H1 (cell line): ENCODE measurements at regions not wholly inside any gene's neighbourhood (a gene's known extent, or its start where the extent isn't known, plus 50 kb on each side); places are given as distances from the start of the nearest gene placed in this dataset.

Experiments used
- CTCF ChIA-PET: fragments of 300-600 bp; sonication (Branson Sonifier 250); formaldehyde crosslinking; loops from one replicate; lab custom pipeline; 2021; ENCODE audit not compliant: partially characterized antibody; lab: Charles Lee
- POLR2A ChIA-PET: fragments of 300-600 bp; sonication (Branson Sonifier 250); formaldehyde crosslinking; loops from one replicate; lab custom pipeline; 2021; ENCODE audit warnings: inconsistent platforms; ENCODE audit not compliant: partially characterized antibody; lab: Charles Lee
- DNase-seq, 2 experiments: peaks; one replicate each; pipeline versions ENCODE4 v3.0.0 to v3.0.0-alpha.2; 2010 to 2022; ENCODE audit warnings: low spot score in 2 of 2, low read depth in 1 of 2, mixed read lengths in 1 of 2
- FAIRE-seq: peaks from 2 replicates; lab custom pipeline; 2011; peaks lifted over from hg19 to GRCh38; lab: Jason Lieb, UNC
- H2AFZ ChIP-seq: 2 replicates; pipeline ENCODE4 v1.8.1; 2012; ENCODE audit warnings: low read length, inconsistent platforms
- H2AK5ac ChIP-seq: 2 replicates; pipeline ENCODE4 v1.6.1; 2013; ENCODE audit warnings: low read depth, low read length
- H2BK120ac ChIP-seq: replicated peaks from 2 replicates; pipeline ENCODE3; 2013; ENCODE audit warnings: low read depth, low read length, inconsistent platforms
- H2BK12ac ChIP-seq: 2 replicates; pipeline ENCODE4 v1.6.1; 2013; ENCODE audit warnings: low read depth, low read length
- H2BK15ac ChIP-seq: 2 replicates; pipeline ENCODE4 v1.6.1; 2013; ENCODE audit warnings: low read length
- H2BK20ac ChIP-seq: 2 replicates; pipeline ENCODE4 v1.6.1; 2013; ENCODE audit warnings: low read length
- H2BK5ac ChIP-seq: 2 replicates; pipeline ENCODE4 v1.6.1; 2013; ENCODE audit warnings: low read depth, low read length
- H3K14ac ChIP-seq: 2 replicates; pipeline ENCODE4 v1.6.1; 2013; ENCODE audit warnings: inconsistent platforms; ENCODE audit not compliant: insufficient read length
- H3K18ac ChIP-seq: 2 replicates; pipeline ENCODE4 v1.6.1; 2013; ENCODE audit warnings: low read length; ENCODE audit errors: extremely low read depth
- H3K23ac ChIP-seq: 2 replicates; pipeline ENCODE4 v1.6.1; 2013; ENCODE audit warnings: inconsistent platforms; ENCODE audit not compliant: insufficient read length
- H3K23me2 ChIP-seq: 2 replicates; pipeline ENCODE4 v1.6.1; 2013; ENCODE audit warnings: low read depth, low read length
- H3K27ac ChIP-seq: 2 replicates; pipeline ENCODE4 v1.6.1; 2011; ENCODE audit warnings: low read depth, low read length, inconsistent platforms
- H3K27me3 ChIP-seq, 4 experiments: replicated peaks in 1 of 4; 1 replicate in 1 of 4; 2 replicates in 3 of 4; pipeline versions ENCODE4 v1.6.1 to v1.8.1; 2011 to 2013; ENCODE audit warnings: low read length in 3 of 4, mild to moderate bottlenecking in 3 of 4, inconsistent platforms in 2 of 4, mixed read lengths in 2 of 4, moderate library complexity in 1 of 4; ENCODE audit not compliant: control insufficient read depth in 3 of 4, insufficient read depth in 3 of 4; ENCODE audit errors: extremely low read depth in 1 of 4
- H3K36me3 ChIP-seq, 4 experiments: 2 replicates each; pipeline versions ENCODE4 v1.6.1 to v1.8.1; 2011 to 2013; ENCODE audit warnings: mild to moderate bottlenecking in 4 of 4, low read length in 3 of 4, moderate library complexity in 2 of 4, control low read depth in 1 of 4, inconsistent platforms in 1 of 4; ENCODE audit not compliant: insufficient read depth in 4 of 4, control insufficient read depth in 2 of 4
- H3K4ac ChIP-seq: replicated peaks from 2 replicates; pipeline ENCODE3; 2013; ENCODE audit warnings: low read length, low read depth, mixed read lengths, inconsistent platforms; ENCODE audit not compliant: insufficient read length
- H3K4me1 ChIP-seq, 4 experiments: replicated peaks in 1 of 4; 1 replicate in 1 of 4; 2 replicates in 3 of 4; pipeline versions ENCODE4 v1.6.1 to v1.8.1; 2011 to 2013; ENCODE audit warnings: low read length in 3 of 4, inconsistent platforms in 2 of 4, mixed read lengths in 1 of 4; ENCODE audit not compliant: insufficient read depth in 4 of 4, control insufficient read depth in 3 of 4
- H3K4me2 ChIP-seq, 2 experiments: 2 replicates each; pipeline versions ENCODE4 v1.6.1 to v1.8.1; 2011 to 2013; ENCODE audit warnings: low read depth in 2 of 2, low read length in 2 of 2, control low read depth in 1 of 2, inconsistent platforms in 1 of 2, mild to moderate bottlenecking in 1 of 2; ENCODE audit not compliant: insufficient read depth in 1 of 2
- H3K4me3 ChIP-seq, 4 experiments: fragments of 200-600, 300-600 bp in 1 of 4; sonication (generic), shearing (Covaris generic), sonication (Bioruptor Twin) in 1 of 4; 2 replicates each; pipeline versions ENCODE4 v1.5.1 to v1.8.1; 2011 to 2016; ENCODE audit warnings: low read length in 4 of 4, low read depth in 3 of 4, control low read depth in 2 of 4, inconsistent platforms in 2 of 4, mild to moderate bottlenecking in 2 of 4, mixed read lengths in 1 of 4, moderate library complexity in 1 of 4; ENCODE audit not compliant: insufficient read depth in 2 of 4; ENCODE audit errors: extremely low read depth in 1 of 4
- H3K56ac ChIP-seq: replicated peaks from 2 replicates; pipeline ENCODE3; 2013; ENCODE audit warnings: low read depth, mild to moderate bottlenecking, mixed read lengths, low read length, inconsistent platforms; ENCODE audit not compliant: insufficient read length
- H3K79me1 ChIP-seq: 2 replicates; pipeline ENCODE4 v1.6.1; 2013; ENCODE audit warnings: low read depth, low read length, control low read depth
- H3K79me2 ChIP-seq, 2 experiments: 2 replicates each; pipeline versions ENCODE4 v1.6.1 to v1.8.1; 2012 to 2013; ENCODE audit warnings: low read length in 2 of 2, mild to moderate bottlenecking in 2 of 2, inconsistent platforms in 1 of 2; ENCODE audit not compliant: insufficient read depth in 2 of 2, control insufficient read depth in 1 of 2
- H3K9ac ChIP-seq, 4 experiments: replicated peaks in 1 of 4; 1 replicate in 1 of 4; 2 replicates in 3 of 4; pipeline versions ENCODE4 v1.6.1 to v1.8.1; 2011 to 2013; ENCODE audit warnings: low read depth in 3 of 4, low read length in 3 of 4, control low read depth in 2 of 4, mild to moderate bottlenecking in 2 of 4, moderate library complexity in 2 of 4, inconsistent platforms in 1 of 4; ENCODE audit errors: extremely low read depth in 1 of 4
- H3K9me3 ChIP-seq, 2 experiments: 2 replicates each; pipeline versions ENCODE4 v1.6.1 to v1.8.1; 2012 to 2013; ENCODE audit warnings: mild to moderate bottlenecking in 2 of 2, moderate library complexity in 2 of 2, control low read depth in 1 of 2, inconsistent platforms in 1 of 2, low read depth in 1 of 2, low read length in 1 of 2, mixed read lengths in 1 of 2; ENCODE audit not compliant: insufficient read depth in 2 of 2
- H4K20me1 ChIP-seq, 2 experiments: replicated peaks in 1 of 2; 2 replicates each; pipeline versions ENCODE3 to v1.8.1; 2011 to 2013; ENCODE audit warnings: inconsistent platforms in 2 of 2, low read length in 2 of 2, mild to moderate bottlenecking in 1 of 2; ENCODE audit not compliant: insufficient read depth in 2 of 2, control insufficient read depth in 1 of 2
- H4K5ac ChIP-seq: 2 replicates; pipeline ENCODE4 v1.6.1; 2013; ENCODE audit warnings: low read length, low read depth, mixed read lengths, inconsistent platforms; ENCODE audit not compliant: insufficient read length
- H4K8ac ChIP-seq: 2 replicates; pipeline ENCODE4 v1.8.0; 2013; ENCODE audit warnings: mild to moderate bottlenecking, moderate library complexity, low read length, inconsistent platforms; ENCODE audit not compliant: insufficient read depth; ENCODE audit errors: extremely low read depth
- H4K91ac ChIP-seq: replicated peaks from 2 replicates; pipeline ENCODE3; 2013; ENCODE audit warnings: low read length, mixed read lengths, inconsistent platforms; ENCODE audit not compliant: insufficient read length
- BCL11A ChIP-seq, 2 experiments: IDR thresholded peaks; one replicate each; pipeline ENCODE4 v1.6.1; 2011; ENCODE audit warnings: low read depth in 2 of 2, low read length in 2 of 2, mild to moderate bottlenecking in 2 of 2
- CHD1 ChIP-seq: IDR thresholded peaks from 2 replicates; pipeline ENCODE4 v1.6.1; 2012; ENCODE audit warnings: low read depth, low read length, improper control_type of control experiment
- HDAC6 ChIP-seq: IDR thresholded peaks from one replicate; pipeline ENCODE4 v1.7.1; 2012; ENCODE audit warnings: low read depth, mild to moderate bottlenecking, inconsistent platforms, low read length, moderate library complexity
- JUN ChIP-seq: IDR thresholded peaks from 2 replicates; pipeline ENCODE4 v1.6.1; 2011; ENCODE audit warnings: low read depth, mild to moderate bottlenecking, improper control_type of control experiment, low read length
- KDM5A ChIP-seq: fragments of 200-600 bp; IDR thresholded peaks from 2 replicates; pipeline ENCODE4 v1.7.1; 2012; ENCODE audit warnings: mild to moderate bottlenecking, low read length, inconsistent platforms, mixed read lengths
- RBBP5 ChIP-seq: IDR thresholded peaks from 2 replicates; pipeline ENCODE4 v1.7.1; 2012; ENCODE audit warnings: low read depth, mild to moderate bottlenecking, inconsistent platforms, low read length, moderate library complexity, borderline replicate concordance
- SUZ12 ChIP-seq: fragments of 200-600 bp; sonication (generic); IDR thresholded peaks from 2 replicates; pipeline ENCODE4 v1.6.1; 2012; ENCODE audit warnings: mild to moderate bottlenecking, inconsistent platforms, low read length, moderate library complexity, mixed read lengths
- TEAD4 ChIP-seq: IDR thresholded peaks from 2 replicates; pipeline ENCODE4 v1.6.1; 2012; ENCODE audit warnings: low read depth, low read length, inconsistent platforms, mixed read lengths
- WGBS, 2 experiments: shearing (Covaris generic) in 1 of 2; methylation state at CpG; one replicate each; pipeline versions ENCODE4 v1.1.6 to v1.1.7; 2013 to 2015; ENCODE audit warnings: low lambda C conversion rate in 2 of 2, mixed read lengths in 2 of 2, inconsistent platforms in 1 of 2, low coverage in 1 of 2, missing lambda C conversion rate in 1 of 2; ENCODE audit not compliant: insufficient replicate concordance in 2 of 2, insufficient coverage in 1 of 2, insufficient read length in 1 of 2; ENCODE audit errors: extremely low coverage in 1 of 2, missing lambda C conversion rate in 1 of 2; 5-methylcytosine and 5-hydroxymethylcytosine counted together
- TF ChIP-seq, protein P1 (sequence below): IDR thresholded peaks from 2 replicates; pipeline ENCODE4 v1.6.1; 2012; ENCODE audit warnings: inconsistent platforms

DNA sequence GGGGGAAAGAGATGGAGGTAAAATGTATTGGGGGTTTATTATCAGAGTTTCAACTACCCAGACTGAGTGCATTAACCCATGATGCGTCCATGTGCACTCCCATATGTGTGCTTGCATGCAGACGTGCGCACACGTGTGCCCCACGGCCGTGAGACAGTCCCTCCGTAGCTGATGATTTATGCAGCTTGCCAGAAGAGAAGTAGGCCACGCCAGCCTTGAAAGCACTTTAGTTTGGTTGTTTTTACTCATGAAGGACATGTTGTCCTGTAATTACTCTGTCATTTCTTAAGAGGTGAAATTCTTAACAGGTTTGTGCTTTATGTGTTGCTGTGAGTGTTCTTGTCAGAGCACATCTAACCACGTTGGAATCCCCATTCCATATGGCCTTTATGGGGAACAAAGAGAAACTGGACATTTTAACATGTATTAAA, 467.8 kb downstream of the LMO4 start:
- H3K4me3 ChIP-seq: no peak overlapping the region
- no peaks in the 10 kb centered on the region for H4K20me1 ChIP-seq
- 90% methylated on average over 9 of the region's 9 CpGs; no CpG with 5 or more reads in 1 of the 2 experiments for WGBS, 2 experiments
- no peaks in the 10 kb centered on the region for H3K23me2 ChIP-seq
- peaks cover 0 to 3% of the 10 kb centered on the region in 2 experiments; a peak in 1 of 4 replicates for H3K9me3 ChIP-seq
- H3K18ac ChIP-seq: no peak overlapping the region
- no peaks in the 10 kb centered on the region for H3K36me3 ChIP-seq
- no peak overlapping the region for H4K8ac ChIP-seq
- no peak overlapping the region for H3K9ac ChIP-seq
- H3K27me3 ChIP-seq: no peaks in the 10 kb centered on the region
- H3K4ac ChIP-seq: no peak overlapping the region
- H3K79me2 ChIP-seq: no peaks in the 10 kb centered on the region
- FAIRE-seq (no peak), DNase-seq (no peak)
- H3K27ac ChIP-seq: no peak overlapping the region
- no peak overlapping the region for H3K23ac ChIP-seq
- no peak overlapping the region for H2BK5ac ChIP-seq
- no peak overlapping the region for H4K5ac ChIP-seq
- no peak overlapping the region for H4K91ac ChIP-seq
- no peak overlapping the region for H2BK15ac ChIP-seq
- H3K4me1 ChIP-seq: no peaks in the 10 kb centered on the region; a peak in 1 of 7 replicates
- CTCF ChIA-PET: interaction anchor here (1.3 kb wide), 1 partner anchor 157 kb away, joined by 3 read pairs; no protein-coding TSS in a partner anchor
- no peak overlapping the region for H2BK120ac ChIP-seq
- H3K14ac ChIP-seq: no peak overlapping the region
- H3K79me1 ChIP-seq: no peaks in the 10 kb centered on the region
- H3K4me2 ChIP-seq: no peak overlapping the region
- POLR2A ChIA-PET: interaction anchor here (1.2 kb wide), 1 partner anchor 12 kb away, joined by 3 read pairs; no protein-coding TSS in a partner anchor
- H3K56ac ChIP-seq: no peak overlapping the region
- H2BK20ac ChIP-seq: no peak overlapping the region
- no peak overlapping the region for H2BK12ac ChIP-seq
- H2AK5ac ChIP-seq: no peak overlapping the region
- no peak overlapping the region for H2AFZ ChIP-seq
- TF ChIP-seq KDM5A: no peak
- TF ChIP-seq RBBP5: no peak
- no peak for TF ChIP-seq CHD1
- TF ChIP-seq, protein P1, sequence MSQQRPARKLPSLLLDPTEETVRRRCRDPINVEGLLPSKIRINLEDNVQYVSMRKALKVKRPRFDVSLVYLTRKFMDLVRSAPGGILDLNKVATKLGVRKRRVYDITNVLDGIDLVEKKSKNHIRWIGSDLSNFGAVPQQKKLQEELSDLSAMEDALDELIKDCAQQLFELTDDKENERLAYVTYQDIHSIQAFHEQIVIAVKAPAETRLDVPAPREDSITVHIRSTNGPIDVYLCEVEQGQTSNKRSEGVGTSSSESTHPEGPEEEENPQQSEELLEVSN: no peak
- TF ChIP-seq JUN: no peak
- no peak for TF ChIP-seq SUZ12
- TF ChIP-seq HDAC6: no peak
- no peak for TF ChIP-seq TEAD4
- no peak for TF ChIP-seq BCL11A (IDR thresholded peaks at IDR 0.05; ENCODE audit: low read depth in 2 of 2, low read length in 2 of 2)
